ENCODE measurements at regions not wholly inside any gene's neighbourhood (a gene's known extent, or its start where the extent isn't known, plus 50 kb on each side); places are given as distances from the start of the nearest gene placed in this dataset.

- DNase-seq: no peak
These were observed 982.5 kb downstream of the TTLL7 start for GRCh38 chr1:83016354-83016849.

DNA sequence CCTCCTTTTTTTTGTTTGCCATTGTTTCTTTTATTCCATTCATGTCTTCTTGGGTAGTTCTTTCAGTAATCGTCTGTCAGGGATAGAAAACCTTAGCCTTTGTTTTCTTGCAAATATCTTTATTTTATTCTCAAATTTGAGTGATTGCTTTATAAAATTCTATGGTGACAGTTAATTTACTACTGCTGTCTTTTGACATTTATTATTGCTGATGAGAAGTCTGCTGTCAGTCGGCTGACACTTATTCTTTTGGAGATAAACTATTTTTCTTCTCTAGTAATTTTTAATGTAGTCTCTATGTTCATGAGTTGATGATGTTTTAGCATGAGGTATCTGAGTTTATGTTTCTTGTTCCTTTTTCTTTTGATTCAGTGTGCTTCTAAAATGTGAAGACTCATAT lies 983.8 kb downstream of the TTLL7 start:
- DNase-seq: no peak

DNA sequence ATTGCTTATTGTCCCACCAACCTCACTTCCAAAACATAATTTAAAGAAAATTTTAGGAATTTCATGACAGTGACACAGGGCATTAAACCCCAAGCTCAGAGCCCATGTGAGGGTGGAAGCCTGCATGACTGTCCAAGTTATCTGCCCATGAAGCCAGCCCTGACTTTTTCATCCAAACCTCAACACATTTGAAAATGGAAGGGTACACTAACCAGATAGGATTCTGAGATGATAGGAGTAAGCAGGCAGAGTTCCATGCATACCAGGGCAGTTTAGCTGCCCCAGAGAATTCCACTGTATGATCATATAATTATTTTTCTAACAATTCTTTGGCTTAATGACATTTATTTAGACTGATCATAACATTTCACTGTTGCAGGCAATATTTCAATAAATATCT lies 986.0 kb downstream of the TTLL7 start:
- DNase-seq: no peak

DNA sequence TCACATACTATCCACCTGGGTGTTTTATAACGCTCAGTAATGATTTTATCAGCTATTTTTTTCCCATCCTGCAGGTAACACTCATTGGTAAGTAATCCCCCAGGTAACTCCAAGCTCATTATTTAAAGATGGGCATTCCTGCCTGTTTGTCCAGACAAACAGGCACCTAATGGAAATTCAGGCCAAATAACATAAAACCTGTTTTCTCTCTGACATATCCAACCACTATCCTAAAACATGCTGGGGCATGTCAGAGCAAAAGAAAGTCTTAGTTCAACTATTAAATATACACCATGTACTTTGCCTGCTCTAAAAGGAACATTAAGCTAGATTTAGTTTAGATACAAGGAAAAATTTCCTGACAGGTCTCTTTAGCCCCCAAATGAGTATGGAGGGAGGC lies 987.7 kb downstream of the TTLL7 start:
- no peak for DNase-seq

GRCh38 chr1:83006271-83006670 lies 992.7 kb downstream of the TTLL7 start:
- no peak for DNase-seq

DNA sequence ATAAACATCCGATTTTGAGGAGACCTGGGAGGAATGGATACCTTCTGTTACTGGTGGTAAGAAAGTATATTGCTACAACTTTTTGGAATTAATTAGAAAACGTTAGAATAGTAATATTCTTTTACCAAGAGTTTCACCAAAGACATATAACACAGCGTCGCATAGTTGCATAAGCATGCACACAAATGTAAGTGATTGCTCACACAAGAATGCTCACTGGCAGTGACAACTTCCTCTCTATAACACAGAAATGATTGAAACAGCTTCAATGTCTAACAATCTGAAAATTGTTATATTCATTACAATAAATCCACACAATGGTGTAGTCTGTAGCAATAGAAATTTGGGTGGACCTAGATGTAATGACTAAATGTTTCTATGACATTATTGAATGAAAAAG lies 998.6 kb downstream of the TTLL7 start:
- DNase-seq: no peak

DNA sequence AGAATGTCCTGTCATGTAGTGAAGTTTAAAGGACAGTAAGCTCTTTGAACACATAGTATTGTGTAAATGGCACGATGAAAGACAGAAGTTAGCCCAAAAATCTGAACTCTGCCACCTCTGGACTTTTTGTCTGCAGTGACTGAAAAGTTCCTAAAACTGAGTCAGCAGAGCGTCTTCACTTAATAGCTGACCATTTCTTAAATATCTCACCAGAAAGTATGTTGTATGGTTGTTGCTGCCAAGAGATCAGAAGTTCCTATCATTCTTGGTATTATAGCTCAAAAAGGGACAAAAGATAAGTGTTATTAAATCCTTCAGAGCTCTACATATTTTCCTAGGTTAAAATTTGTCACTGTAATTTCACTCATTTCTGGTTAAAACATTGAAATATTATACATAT lies 1003.0 kb downstream of the TTLL7 start:
- no peak for DNase-seq

GRCh38 chr1:82994616-82995263 lies 1004.2 kb downstream of the TTLL7 start:
- DNase-seq: no peak

GRCh38 chr1:82991569-82991968 lies 1007.4 kb downstream of the TTLL7 start:
- DNase-seq: no peak

DNA sequence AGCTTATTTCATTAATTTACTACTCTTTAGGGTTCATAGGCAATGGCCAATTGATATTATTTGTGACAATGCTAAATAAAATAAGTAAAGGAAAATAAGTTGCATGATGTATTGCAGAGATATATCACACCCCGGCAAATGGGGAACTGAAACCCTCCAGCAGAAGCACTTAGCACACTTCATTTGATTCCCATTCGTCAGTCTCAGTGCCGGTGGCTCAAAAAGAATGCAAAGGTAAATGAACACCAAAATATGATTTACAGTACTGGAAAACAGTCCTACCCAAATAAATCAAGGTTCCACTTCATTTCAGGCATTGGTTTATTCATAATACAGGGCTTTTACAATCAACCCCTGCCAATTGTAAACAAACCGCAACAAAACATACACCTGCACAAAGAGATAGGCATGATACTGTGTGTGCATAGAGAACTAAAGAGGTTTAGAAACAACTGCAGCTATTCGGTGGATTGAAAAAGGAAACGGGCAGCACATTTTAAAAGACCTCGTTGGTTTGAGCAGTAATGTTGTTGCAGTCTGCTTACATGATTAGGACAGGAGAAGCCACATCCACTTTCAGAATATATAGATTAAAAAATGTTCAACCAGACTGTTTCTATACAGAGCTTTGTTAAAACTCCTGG lies 1019.2 kb downstream of the TTLL7 start:
- DNase-seq: no peak

DNA sequence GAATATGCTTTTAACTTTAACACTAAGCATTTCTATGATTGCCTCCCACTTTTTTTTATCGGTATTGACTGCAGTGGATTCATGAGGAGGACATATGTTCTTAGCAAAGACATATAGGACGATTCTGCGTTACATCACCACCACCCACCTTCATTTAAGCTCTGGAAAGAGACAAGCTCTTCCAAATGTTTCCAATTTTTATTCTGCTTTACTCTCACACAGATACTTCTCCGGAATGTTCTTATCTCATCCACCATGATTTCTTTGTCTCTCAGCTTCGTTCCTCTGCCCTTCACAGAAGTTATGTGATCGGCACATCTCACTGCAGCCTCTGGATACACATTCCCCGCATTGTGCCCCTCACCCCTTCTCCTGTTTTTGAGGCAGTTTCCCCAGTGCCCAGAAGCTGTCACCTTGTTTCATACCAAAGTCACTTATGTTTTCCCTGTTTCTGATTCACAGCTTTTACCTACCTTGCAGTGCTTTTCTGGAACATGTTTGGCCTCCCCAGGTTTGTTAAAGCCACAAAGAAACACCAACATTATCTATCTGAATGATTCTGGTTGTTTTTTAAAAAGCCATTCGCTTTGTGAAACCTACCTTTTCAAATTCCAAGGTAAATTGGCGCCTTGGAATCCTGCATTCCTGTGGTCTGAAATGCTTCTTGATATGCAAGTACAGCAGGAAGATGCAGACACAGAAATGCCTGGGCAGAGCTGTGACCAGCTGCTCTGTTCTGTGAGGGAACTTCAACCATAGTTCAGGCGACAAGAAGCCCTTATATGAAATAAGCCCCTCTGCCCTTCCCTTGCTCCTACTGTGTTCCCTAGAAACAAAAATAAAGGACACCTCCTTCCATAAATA lies 1020.2 kb downstream of the TTLL7 start:
- no peak for DNase-seq

GRCh38 chr1:82972841-82973553 lies 1025.9 kb downstream of the TTLL7 start:
- DNase-seq: no peak

DNA sequence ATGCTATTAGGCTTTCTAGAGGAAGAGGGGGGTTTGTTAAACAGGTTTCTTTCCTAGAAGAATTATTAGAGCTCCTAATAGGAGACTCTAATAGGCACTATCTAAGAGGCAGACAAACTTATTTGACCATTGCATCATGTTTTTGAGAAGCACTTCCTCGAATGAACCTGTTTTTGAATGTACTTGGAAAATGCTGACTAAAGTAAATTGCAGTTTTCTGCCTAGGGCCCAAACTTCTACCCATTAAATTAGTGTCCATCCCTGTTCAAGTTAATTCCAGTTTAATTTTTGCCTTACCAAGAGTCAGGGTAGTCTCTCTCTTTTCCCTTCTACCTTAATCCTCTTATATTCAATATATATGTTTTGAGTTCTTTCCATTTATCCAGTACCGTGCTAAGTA lies 1029.6 kb downstream of the TTLL7 start:
- DNase-seq: no peak

- DNase-seq: no peak
These were observed 1036.3 kb downstream of the TTLL7 start for GRCh38 chr1:82962658-82963057.

GRCh38 chr1:82950606-82951200 lies 1048.2 kb downstream of the TTLL7 start:
- DNase-seq: peak in 1 of 2 donors; percentile 73

- DNase-seq: no peak
These were observed 1050.5 kb downstream of the TTLL7 start for GRCh38 chr1:82948386-82948785.

GRCh38 chr1:82947278-82947677 lies 1051.7 kb downstream of the TTLL7 start:
- no peak for DNase-seq

GRCh38 chr1:82946096-82946605 lies 1052.8 kb downstream of the TTLL7 start:
- no peak for DNase-seq

DNA sequence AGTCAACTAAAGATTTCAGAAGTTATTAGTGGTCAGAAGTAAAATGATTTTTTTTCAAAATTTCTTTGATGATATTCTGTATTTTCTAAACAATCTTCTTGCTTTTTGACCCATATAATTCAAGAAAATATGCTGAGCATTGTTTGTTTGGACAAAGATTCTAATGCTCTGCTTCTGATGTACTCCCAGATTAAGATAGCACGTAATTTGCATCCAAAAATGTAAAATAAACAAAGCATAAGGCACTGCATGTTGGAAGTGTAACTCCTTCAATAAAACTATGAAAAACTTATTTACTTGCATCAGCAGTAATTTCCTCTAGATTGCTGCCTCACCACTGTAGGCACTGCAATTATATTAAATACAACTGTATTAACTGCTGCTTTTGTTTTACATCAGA lies 1054.1 kb downstream of the TTLL7 start:
- DNase-seq: no peak

DNA sequence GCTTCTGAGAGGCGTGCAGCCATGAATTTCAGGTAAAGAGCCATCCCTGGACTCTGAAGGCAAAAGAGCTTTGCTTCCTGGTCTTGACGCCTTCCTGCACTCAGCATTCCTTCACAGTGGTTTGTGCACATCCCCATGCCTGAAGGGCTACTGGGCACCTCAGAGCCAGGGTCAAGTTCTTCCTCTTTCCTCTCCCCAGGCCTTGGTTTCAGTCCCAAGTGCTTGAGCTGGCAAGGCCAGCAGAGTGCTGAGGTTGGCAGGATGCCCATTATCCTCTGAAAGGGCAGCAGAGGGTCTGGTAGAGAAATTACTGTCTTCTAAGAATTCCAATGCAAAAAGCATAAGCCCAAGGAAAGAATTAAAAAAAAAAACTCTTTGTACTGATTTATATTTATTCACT lies 1064.9 kb downstream of the TTLL7 start:
- no peak for DNase-seq

DNA sequence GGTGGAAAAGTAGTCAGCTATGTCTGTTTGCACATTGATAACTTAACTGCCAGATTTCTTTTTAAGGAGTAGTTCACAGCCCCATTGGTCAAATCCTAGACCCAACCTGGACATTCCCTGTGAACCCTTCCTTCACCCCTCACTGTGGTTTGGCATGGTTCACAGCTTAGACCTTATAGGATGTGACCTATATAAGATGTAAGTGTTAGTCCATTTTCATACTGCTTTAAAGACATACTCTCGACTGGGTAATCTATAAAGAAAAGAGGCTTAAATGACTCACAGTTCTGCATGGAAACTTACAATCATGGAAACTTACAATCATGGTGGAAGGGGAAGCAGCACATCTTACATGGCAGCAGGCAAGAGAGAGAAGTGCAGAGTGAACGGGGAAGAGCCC lies 1066.2 kb downstream of the TTLL7 start:
- DNase-seq: no peak

DNA sequence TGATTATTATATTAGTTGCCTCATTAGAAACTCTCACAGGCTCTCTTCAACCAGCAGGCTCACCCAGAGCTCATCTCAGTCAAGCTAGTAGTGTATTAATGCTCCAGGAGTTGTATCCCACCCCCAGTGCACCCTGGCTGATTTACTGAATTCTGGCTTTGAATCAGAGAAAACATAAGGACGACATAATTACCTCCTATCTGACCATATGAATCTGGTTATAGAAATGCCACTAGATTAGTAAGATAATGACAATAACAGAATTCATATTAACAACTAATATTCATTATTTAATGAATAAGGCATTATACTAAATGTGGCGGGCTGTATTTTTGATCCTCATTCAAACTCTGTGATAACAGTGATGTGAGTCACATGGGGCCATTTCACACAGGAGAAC lies 1066.7 kb downstream of the TTLL7 start:
- DNase-seq: no peak
